ENCODE measurements at regions not wholly inside any gene's neighbourhood (a gene's known extent, or its start where the extent isn't known, plus 50 kb on each side); places are given as distances from the start of the nearest gene placed in this dataset.

GRCh38 chr6:15947923-15948322, 181.0 kb upstream of the MYLIP start:
- no peak overlapping the region for H3K4me3 ChIP-seq
- H3K27me3 ChIP-seq (replicated peaks; ENCODE audit: insufficient read depth): no peaks in the 10 kb centered on the region
- H3K9me3 ChIP-seq: no peaks in the 10 kb centered on the region
- TF ChIP-seq POLR2AphosphoS5 (IDR thresholded peaks at IDR 0.05): no peak
- no peak for TF ChIP-seq POLR2A (IDR thresholded peaks at IDR 0.05)
- TF ChIP-seq, protein P1, sequence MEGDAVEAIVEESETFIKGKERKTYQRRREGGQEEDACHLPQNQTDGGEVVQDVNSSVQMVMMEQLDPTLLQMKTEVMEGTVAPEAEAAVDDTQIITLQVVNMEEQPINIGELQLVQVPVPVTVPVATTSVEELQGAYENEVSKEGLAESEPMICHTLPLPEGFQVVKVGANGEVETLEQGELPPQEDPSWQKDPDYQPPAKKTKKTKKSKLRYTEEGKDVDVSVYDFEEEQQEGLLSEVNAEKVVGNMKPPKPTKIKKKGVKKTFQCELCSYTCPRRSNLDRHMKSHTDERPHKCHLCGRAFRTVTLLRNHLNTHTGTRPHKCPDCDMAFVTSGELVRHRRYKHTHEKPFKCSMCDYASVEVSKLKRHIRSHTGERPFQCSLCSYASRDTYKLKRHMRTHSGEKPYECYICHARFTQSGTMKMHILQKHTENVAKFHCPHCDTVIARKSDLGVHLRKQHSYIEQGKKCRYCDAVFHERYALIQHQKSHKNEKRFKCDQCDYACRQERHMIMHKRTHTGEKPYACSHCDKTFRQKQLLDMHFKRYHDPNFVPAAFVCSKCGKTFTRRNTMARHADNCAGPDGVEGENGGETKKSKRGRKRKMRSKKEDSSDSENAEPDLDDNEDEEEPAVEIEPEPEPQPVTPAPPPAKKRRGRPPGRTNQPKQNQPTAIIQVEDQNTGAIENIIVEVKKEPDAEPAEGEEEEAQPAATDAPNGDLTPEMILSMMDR (IDR thresholded peaks at IDR 0.05): no peak
- WGBS: 99% methylated on average over 4 of the region's 4 CpGs
- H3K27ac ChIP-seq: no peak overlapping the region
- intact Hi-C loops (cut with DNase I): no loop called here
- peaks cover 6% of the 10 kb centered on the region for H3K4me1 ChIP-seq (replicated peaks)
- H3K36me3 ChIP-seq: no peaks in the 10 kb centered on the region
- no peak for DNase-seq (ENCODE audit: low spot score)

DNA sequence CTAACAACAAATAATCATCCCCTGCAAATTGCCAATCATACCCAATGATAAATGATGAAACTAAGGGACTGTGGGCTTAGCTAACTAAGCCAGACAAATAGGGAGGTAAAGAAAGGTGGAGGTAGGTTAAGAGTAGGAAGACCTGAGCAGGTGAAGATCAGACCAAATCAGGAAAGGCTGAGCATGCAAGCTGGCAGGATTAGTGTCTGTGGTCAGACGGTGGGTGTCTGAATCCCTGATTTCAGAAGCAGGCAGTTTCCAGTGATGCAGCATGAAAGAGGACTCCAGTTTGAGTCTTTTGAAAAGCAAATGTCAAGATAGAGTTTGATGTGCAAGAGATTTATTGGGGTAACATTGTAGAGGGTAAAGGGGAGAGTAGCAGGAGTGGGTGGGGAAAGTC, 181.4 kb upstream of the MYLIP start:
- H3K27ac ChIP-seq: no peak overlapping the region
- no peaks in the 10 kb centered on the region for H3K36me3 ChIP-seq
- no peaks in the 10 kb centered on the region for H3K27me3 ChIP-seq (replicated peaks; ENCODE audit: insufficient read depth)
- WGBS: 92% methylated on average over 1 of the region's 1 CpG
- no peak overlapping the region for H3K4me3 ChIP-seq
- intact Hi-C loops (cut with DNase I): no loop called here
- no peak for DNase-seq (ENCODE audit: low spot score)
- peaks cover 6% of the 10 kb centered on the region for H3K4me1 ChIP-seq (replicated peaks)
- TF ChIP-seq, protein P1 (IDR thresholded peaks at IDR 0.05): no peak
- TF ChIP-seq POLR2AphosphoS5 (IDR thresholded peaks at IDR 0.05): no peak
- no peak for TF ChIP-seq POLR2A (IDR thresholded peaks at IDR 0.05)
- no peaks in the 10 kb centered on the region for H3K9me3 ChIP-seq

- H3K27me3 ChIP-seq (replicated peaks; ENCODE audit: insufficient read depth): no peaks in the 10 kb centered on the region
- H3K36me3 ChIP-seq: no peaks in the 10 kb centered on the region
- no peak overlapping the region for H3K4me3 ChIP-seq
- WGBS: 92% methylated on average over 4 of the region's 4 CpGs
- peaks cover 6% of the 10 kb centered on the region for H3K4me1 ChIP-seq (replicated peaks)
- no peak overlapping the region for H3K27ac ChIP-seq
- no peak for TF ChIP-seq POLR2AphosphoS5 (IDR thresholded peaks at IDR 0.05)
- intact Hi-C loops (cut with DNase I): no loop called here
- H3K9me3 ChIP-seq: no peaks in the 10 kb centered on the region
- no peak for DNase-seq (ENCODE audit: low spot score)
These were observed 182.0 kb upstream of the MYLIP start for GRCh38 chr6:15946701-15947385.

GRCh38 chr6:15945593-15946159, 183.2 kb upstream of the MYLIP start:
- H3K9me3 ChIP-seq: no peaks in the 10 kb centered on the region
- no peaks in the 10 kb centered on the region for H3K36me3 ChIP-seq
- 67% methylated on average over 2 of the region's 2 CpGs for WGBS
- no peak overlapping the region for H3K27ac ChIP-seq
- intact Hi-C loops (cut with DNase I): no loop called here
- DNase-seq (ENCODE audit: low spot score): no peak
- peaks cover 6% of the 10 kb centered on the region for H3K4me1 ChIP-seq (replicated peaks)
- TF ChIP-seq, protein P1 (IDR thresholded peaks at IDR 0.05): no peak
- TF ChIP-seq POLR2A (IDR thresholded peaks at IDR 0.05) (no peak), POLR2AphosphoS5 (IDR thresholded peaks at IDR 0.05) (no peak)
- H3K4me3 ChIP-seq: no peak overlapping the region
- H3K27me3 ChIP-seq (replicated peaks; ENCODE audit: insufficient read depth): no peaks in the 10 kb centered on the region

DNA sequence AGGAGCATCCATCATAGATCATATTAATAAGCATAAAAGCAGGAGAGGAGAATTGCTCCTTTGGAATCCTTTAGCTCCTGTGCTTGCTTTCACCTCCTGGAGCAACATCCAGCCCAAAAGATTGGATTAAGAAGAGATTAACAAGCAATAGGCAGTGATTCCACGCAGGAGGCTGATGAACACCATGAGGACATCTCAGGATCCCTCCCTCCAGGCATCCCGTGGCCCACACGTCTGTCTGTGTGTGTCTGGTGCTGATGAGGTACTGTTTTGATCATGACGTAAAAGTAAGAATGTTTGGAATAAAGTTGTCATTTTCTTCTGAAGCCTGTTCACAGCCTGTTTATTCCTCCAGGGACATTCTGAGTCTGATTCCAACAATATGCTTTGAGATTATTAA, 185.5 kb upstream of the MYLIP start:
- WGBS: 76% methylated on average over 4 of the region's 4 CpGs
- intact Hi-C loops (cut with DNase I): no loop called here
- H3K4me3 ChIP-seq: no peak overlapping the region
- H3K36me3 ChIP-seq: no peaks in the 10 kb centered on the region
- TF ChIP-seq POLR2AphosphoS5 (IDR thresholded peaks at IDR 0.05) (no peak), POLR2A (IDR thresholded peaks at IDR 0.05) (no peak)
- TF ChIP-seq, protein P1 (IDR thresholded peaks at IDR 0.05): no peak
- no peaks in the 10 kb centered on the region for H3K9me3 ChIP-seq
- H3K27me3 ChIP-seq (replicated peaks; ENCODE audit: insufficient read depth): no peaks in the 10 kb centered on the region
- H3K27ac ChIP-seq: no peak overlapping the region
- no peak for DNase-seq (ENCODE audit: low spot score)
- no peaks in the 10 kb centered on the region for H3K4me1 ChIP-seq (replicated peaks)

All from prostate gland (tissue), 2 donors.